ENCODE measurements at regions not wholly inside any gene's neighbourhood (a gene's known extent, or its start where the extent isn't known, plus 50 kb on each side); places are given as distances from the start of the nearest gene placed in this dataset.

GRCh38 chr15:69806287-69806915 lies 291.3 kb downstream of the TLE3 start (continued):
- no peak for TF ChIP-seq PRDM15 (CRISPR knock-in tag; IDR thresholded peaks at IDR 0.05)
- TF ChIP-seq ERG (CRISPR knock-in tag; IDR thresholded peaks at IDR 0.05), result no peak
- TF ChIP-seq HMGA2 (CRISPR knock-in tag; IDR thresholded peaks at IDR 0.05), result no peak
- no peak for TF ChIP-seq E2F5 (CRISPR knock-in tag; IDR thresholded peaks at IDR 0.05)
- no peak for TF ChIP-seq NR3C1 (CRISPR knock-in tag; conservative IDR thresholded peaks at IDR 0.05; ENCODE audit: low read depth)
- no peak for TF ChIP-seq ESRRA (CRISPR knock-in tag; IDR thresholded peaks at IDR 0.05; ENCODE audit: borderline replicate concordance)
- no peak for TF ChIP-seq TEAD4 (CRISPR knock-in tag; IDR thresholded peaks at IDR 0.05)

- Mint-ChIP-seq H3K27me3 (ENCODE audit: low read depth) (no peaks in the 10 kb centered on the region), H3K9me3 (no peaks in the 10 kb centered on the region), H3K4me3 (no peak overlapping the region), H3K36me3 (no peaks in the 10 kb centered on the region), H3K4me1 (peaks cover 11% of the 10 kb centered on the region), H3K27ac (no peak overlapping the region)
- no peak for ATAC-seq
- no peak for DNase-seq (ENCODE audit: low spot score)
- CTCF ChIA-PET, result no interaction called here
- POLR2A ChIA-PET, result no interaction called here
- no peak for TF ChIP-seq FOXJ3 (CRISPR knock-in tag; IDR thresholded peaks at IDR 0.05; ENCODE audit: borderline replicate concordance)
- no peak for TF ChIP-seq PRDM15 (CRISPR knock-in tag; IDR thresholded peaks at IDR 0.05)
- TF ChIP-seq STAT6 (CRISPR knock-in tag; conservative IDR thresholded peaks at IDR 0.05; ENCODE audit: low read depth), result no peak
- TF ChIP-seq HMGA2 (CRISPR knock-in tag; IDR thresholded peaks at IDR 0.05), result no peak
- no peak for TF ChIP-seq ARID4B (CRISPR knock-in tag; IDR thresholded peaks at IDR 0.05; ENCODE audit: borderline replicate concordance)
- no peak for TF ChIP-seq PRRX2 (CRISPR knock-in tag; IDR thresholded peaks at IDR 0.05)
- no peak for TF ChIP-seq NR3C1 (CRISPR knock-in tag; conservative IDR thresholded peaks at IDR 0.05; ENCODE audit: low read depth)
- TF ChIP-seq GRHL2 (CRISPR knock-in tag; IDR thresholded peaks at IDR 0.05; ENCODE audit: insufficient replicate concordance, severe bottlenecking), result no peak
These were observed 290.0 kb downstream of the TLE3 start for GRCh38 chr15:69807721-69808120.

All from WTC11 (cell line).